RWPE1 (cell line): ENCODE measurements at regions not wholly inside any gene's neighbourhood (a gene's known extent, or its start where the extent isn't known, plus 50 kb on each side); places are given as distances from the start of the nearest gene placed in this dataset.
A peak's percentile ranks its signal among the peaks of the same experiment; 100 is the strongest.

Source experiments
- CTCF ChIA-PET: fragments of 350-600 bp; sonication (Branson Sonifier 250); formaldehyde crosslinking; extraction: SDS; loops from one replicate; lab custom pipeline; 2021; lab: Yijun Ruan, JAX
- POLR2A ChIA-PET: fragments of 400-600 bp; formaldehyde crosslinking; extraction: SDS; loops from one replicate; lab custom pipeline; 2020; ENCODE audit warnings: antibody characterized with exemption; ENCODE audit not compliant: low non-redundant PET; lab: Yijun Ruan, JAX
- DNase-seq: peaks from one replicate; pipeline ENCODE4 v3.0.0; 2012; ENCODE audit warnings: low spot score
- H3K27ac ChIP-seq: fragments of 450-650 bp; 2 replicates; pipeline ENCODE4 v1.5.1; 2017
- TF ChIP-seq, protein P1 (sequence below): fragments of 450-650 bp; conservative IDR thresholded peaks from 2 replicates; pipeline ENCODE4 v1.5.1; 2017; ENCODE audit warnings: low read depth, mild to moderate bottlenecking

DNA sequence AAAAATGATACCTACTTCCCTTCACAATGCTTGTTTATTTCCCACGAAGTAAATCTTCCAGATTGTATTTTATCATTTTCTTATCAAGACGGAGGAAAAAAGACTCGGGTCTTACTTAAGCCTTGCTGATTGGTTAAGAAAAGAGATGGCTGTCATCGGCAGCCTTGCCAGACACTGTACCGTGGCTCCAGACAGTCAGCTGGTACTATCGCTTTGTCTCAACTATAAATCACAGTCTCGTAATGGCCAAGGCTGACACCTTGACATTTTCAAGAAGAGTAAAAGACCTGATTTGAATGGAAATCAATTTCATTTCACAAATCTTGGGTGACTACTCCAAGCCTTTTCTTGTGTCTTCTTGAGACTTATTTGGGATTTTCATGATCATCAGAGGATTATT lies 868.0 kb downstream of the USP25 start:
- CTCF ChIA-PET, result no interaction called here
- POLR2A ChIA-PET, result no interaction called here
- H3K27ac ChIP-seq, result no peak overlapping the region
- TF ChIP-seq, protein P1, sequence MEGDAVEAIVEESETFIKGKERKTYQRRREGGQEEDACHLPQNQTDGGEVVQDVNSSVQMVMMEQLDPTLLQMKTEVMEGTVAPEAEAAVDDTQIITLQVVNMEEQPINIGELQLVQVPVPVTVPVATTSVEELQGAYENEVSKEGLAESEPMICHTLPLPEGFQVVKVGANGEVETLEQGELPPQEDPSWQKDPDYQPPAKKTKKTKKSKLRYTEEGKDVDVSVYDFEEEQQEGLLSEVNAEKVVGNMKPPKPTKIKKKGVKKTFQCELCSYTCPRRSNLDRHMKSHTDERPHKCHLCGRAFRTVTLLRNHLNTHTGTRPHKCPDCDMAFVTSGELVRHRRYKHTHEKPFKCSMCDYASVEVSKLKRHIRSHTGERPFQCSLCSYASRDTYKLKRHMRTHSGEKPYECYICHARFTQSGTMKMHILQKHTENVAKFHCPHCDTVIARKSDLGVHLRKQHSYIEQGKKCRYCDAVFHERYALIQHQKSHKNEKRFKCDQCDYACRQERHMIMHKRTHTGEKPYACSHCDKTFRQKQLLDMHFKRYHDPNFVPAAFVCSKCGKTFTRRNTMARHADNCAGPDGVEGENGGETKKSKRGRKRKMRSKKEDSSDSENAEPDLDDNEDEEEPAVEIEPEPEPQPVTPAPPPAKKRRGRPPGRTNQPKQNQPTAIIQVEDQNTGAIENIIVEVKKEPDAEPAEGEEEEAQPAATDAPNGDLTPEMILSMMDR, result no peak
- DNase-seq, result no peak

DNA sequence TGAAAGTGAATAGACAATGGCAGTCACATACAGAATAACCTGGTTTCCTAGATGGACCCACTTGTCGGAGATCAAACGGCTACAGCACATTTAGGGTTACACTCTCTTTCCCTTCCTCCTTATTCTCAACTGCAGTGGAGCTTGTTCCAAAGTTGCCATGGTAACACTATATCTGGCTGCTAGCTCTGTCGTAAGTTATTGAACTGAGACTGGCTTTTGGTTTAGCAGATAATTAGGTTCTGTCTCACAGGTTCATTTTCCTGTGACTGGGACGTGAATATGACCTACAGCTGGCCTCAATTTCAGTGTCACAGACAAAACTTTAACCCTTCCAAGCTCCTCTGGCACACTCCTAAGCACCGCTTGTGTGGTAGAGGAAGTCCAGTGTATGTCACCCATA lies 875.8 kb downstream of the USP25 start:
- ChIA-PET CTCF (interaction anchor here (0.5 kb wide), 1 partner anchor 62 kb away, joined by 8 read pairs; no protein-coding TSS in a partner anchor), POLR2A (no interaction called here)
- TF ChIP-seq, protein P1, result no peak
- no peak for DNase-seq
- H3K27ac ChIP-seq, result no peak overlapping the region

- CTCF ChIA-PET, result interaction anchor here (0.5 to 0.7 kb wide), 3 partner anchors 62 to 517 kb away, joined by 3 to 8 read pairs (median 3); no protein-coding TSS in a partner anchor
- DNase-seq, result no peak
- H3K27ac ChIP-seq, result no peak overlapping the region
- POLR2A ChIA-PET, result no interaction called here
- TF ChIP-seq, protein P1, result no peak
Measured at GRCh38 chr21:16606271-16606670, 876.5 kb downstream of the USP25 start.

GRCh38 chr21:16608209-16608830 lies 878.5 kb downstream of the USP25 start:
- ChIA-PET CTCF (interaction anchor here (1.0 to 1.1 kb wide), 2 partner anchors 131 to 527 kb away, joined by 4 read pairs; no protein-coding TSS in a partner anchor), POLR2A (no interaction called here)
- TF ChIP-seq, protein P1, result no peak
- no peak overlapping the region for H3K27ac ChIP-seq
- DNase-seq, result peak; percentile 3

- ChIA-PET CTCF (no interaction called here), POLR2A (no interaction called here)
- DNase-seq, result no peak
- TF ChIP-seq, protein P1, result no peak
- no peak overlapping the region for H3K27ac ChIP-seq
Measured at GRCh38 chr21:16619281-16619680, 889.5 kb downstream of the USP25 start.

- ChIA-PET CTCF (no interaction called here), POLR2A (no interaction called here)
- H3K27ac ChIP-seq, result no peak overlapping the region
- no peak for DNase-seq
- TF ChIP-seq, protein P1, result no peak
Measured at GRCh38 chr21:16620786-16621320, 891.1 kb downstream of the USP25 start.
